ENCODE measurements at regions not wholly inside any gene's neighbourhood (a gene's known extent, or its start where the extent isn't known, plus 50 kb on each side); places are given as distances from the start of the nearest gene placed in this dataset.
"Not testable (repeated sequence)": the region's sequence is repeated elsewhere in the genome, so short reads cannot be mapped to it uniquely, and the experiment has no call there.

DNA sequence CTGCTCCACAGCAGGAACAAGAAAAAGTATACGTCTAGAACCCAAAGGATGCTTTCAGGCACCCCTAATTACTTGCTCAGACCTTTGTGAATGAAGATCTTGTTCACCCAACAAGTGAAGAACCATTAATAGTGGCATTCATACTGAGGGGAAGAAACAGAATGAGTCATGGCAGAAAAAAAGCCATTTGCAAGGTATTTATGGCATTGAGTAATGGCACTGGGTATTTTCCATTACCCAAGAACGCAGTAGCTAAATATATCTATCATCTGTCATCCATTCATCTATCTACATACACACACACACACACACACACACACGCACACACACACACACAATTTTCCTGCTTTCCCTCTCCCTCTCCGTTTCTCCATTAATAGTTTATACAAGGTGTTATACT, 56.4 kb upstream of the XIRP2 start:
- FAIRE-seq (no peak), DNase-seq (ENCODE audit: low spot score in 2 of 2) (no peak)

GRCh38 chr2:166825914-166826313, 62.4 kb upstream of the XIRP2 start:
- DNase-seq (ENCODE audit: low spot score in 2 of 2) (no peak), FAIRE-seq (no peak)

GRCh38 chr2:166814335-166814734, 73.9 kb upstream of the XIRP2 start:
- DNase-seq (ENCODE audit: low spot score in 2 of 2) = no peak
- no peak for FAIRE-seq

DNA sequence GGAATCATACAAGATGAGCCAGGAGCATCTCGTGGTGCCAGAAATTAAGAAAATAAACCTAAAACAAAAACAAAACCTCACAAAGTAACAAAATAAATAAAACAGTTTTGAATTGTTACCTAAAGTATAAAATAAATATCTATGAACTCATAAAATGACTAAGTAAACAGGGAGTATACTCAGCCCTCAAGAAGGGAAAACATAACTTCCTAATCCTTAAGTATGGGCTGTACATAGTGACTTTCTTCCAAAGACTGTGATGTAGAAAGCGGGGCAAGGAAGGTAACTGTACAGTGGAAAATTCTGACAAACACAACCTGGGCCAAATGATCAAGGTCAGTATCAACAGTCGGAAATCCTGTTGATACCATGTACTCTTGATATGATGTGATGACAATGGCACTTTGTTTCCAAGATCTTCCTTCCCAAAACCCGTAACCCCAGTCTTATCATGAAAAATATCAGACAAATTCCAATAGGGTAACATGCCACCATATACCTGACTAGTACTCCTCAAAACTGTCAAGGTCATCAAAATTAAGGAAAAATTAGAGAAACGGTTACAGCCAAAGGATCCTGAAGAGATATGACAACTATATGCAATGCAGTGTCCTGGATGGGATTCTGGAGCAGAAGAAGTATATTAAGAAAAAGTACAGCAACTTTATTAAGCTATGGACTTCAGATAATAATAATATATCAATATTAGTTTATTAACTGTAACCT, 76.0 kb upstream of the XIRP2 start:
- DNase-seq (ENCODE audit: low spot score in 2 of 2) (no peak), FAIRE-seq (no peak)

GRCh38 chr2:166805753-166806152, 82.5 kb upstream of the XIRP2 start:
- DNase-seq (ENCODE audit: low spot score in 2 of 2) = no peak
- FAIRE-seq = no peak

GRCh38 chr2:166803373-166804000, 84.8 kb upstream of the XIRP2 start:
- DNase-seq (ENCODE audit: low spot score in 2 of 2) = no peak
- no peak for FAIRE-seq

- FAIRE-seq (no peak), DNase-seq (ENCODE audit: low spot score in 2 of 2) (no peak)
These were observed 85.8 kb upstream of the XIRP2 start for GRCh38 chr2:166802475-166802874.

- no peak for DNase-seq (ENCODE audit: low spot score in 2 of 2)
- no peak for FAIRE-seq
These were observed 95.5 kb upstream of the XIRP2 start for GRCh38 chr2:166792808-166793207.

DNA sequence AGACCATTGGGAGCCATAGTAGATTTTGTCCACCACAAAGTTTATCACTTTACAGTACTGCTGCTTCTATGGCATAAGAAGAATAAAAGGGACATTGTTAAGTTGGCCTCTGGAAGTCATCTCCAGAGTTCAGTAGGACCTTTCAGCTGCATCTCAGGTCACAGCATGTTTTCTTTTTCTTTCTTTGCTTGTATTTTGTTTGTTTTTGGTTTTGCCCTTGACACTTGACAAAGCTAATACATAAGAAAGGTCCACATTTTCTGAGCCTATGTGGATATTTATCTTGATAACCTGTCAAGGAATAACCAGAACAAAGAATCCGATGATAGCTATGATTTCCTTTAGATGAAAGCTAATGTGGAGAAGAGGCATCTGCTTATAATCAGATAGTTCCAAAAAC, 101.6 kb upstream of the XIRP2 start:
- FAIRE-seq (no peak), DNase-seq (ENCODE audit: low spot score in 2 of 2) (no peak)

- DNase-seq (ENCODE audit: low spot score in 2 of 2) = no peak
- no peak for FAIRE-seq
These were observed 103.9 kb upstream of the XIRP2 start for GRCh38 chr2:166784296-166784946.

DNA sequence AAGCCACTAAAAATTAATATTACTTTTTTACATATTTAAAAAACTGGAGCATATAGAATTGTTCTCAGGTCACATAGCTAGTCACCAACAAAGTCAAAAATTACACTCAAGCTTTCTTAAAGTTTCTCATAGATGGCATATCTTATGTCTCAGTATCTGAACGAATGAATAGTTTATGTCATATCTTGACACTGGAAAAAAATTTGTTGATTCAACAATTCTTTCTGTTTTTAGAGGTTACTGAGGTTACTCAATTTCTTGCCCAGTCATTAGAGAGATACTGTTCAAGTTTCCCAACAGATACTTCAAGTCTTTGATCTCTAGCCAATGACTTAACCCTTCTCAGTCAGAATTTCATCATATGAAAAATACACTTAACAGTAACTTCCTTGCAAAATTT, 113.1 kb upstream of the XIRP2 start:
- FAIRE-seq (peak; percentile 33), DNase-seq (ENCODE audit: low spot score in 2 of 2) (no peak)

GRCh38 chr2:166773308-166773949, 114.9 kb upstream of the XIRP2 start:
- FAIRE-seq = no peak
- no peak for DNase-seq (ENCODE audit: low spot score in 2 of 2)

- FAIRE-seq = no peak
- DNase-seq (ENCODE audit: low spot score in 2 of 2) = no peak
These were observed 119.7 kb upstream of the XIRP2 start for GRCh38 chr2:166768393-166769123.

- not testable (repeated sequence) for DNase-seq (ENCODE audit: low spot score in 2 of 2); FAIRE-seq
These were observed 121.4 kb upstream of the XIRP2 start for GRCh38 chr2:166766769-166767322.

DNA sequence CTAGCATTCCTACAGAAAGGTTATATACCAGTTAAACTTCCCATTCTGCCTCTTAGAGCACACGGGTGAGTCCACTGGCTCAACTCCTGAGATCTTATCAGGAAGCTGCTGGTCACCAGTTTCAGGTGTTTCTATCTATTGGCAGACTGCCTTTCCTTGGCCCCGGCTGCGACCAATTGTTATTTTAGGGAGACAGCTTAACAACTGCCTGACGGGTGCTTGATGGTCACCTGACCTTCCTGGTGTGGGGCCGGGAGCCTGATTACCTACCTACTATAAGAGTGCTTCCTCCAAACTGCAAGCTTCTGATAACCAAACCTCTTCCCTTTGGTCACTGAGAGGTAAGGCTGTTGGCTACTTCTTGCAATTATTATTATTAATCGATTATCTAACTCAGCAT, 122.1 kb upstream of the XIRP2 start:
- FAIRE-seq (no peak), DNase-seq (ENCODE audit: low spot score in 2 of 2) (no peak)

DNA sequence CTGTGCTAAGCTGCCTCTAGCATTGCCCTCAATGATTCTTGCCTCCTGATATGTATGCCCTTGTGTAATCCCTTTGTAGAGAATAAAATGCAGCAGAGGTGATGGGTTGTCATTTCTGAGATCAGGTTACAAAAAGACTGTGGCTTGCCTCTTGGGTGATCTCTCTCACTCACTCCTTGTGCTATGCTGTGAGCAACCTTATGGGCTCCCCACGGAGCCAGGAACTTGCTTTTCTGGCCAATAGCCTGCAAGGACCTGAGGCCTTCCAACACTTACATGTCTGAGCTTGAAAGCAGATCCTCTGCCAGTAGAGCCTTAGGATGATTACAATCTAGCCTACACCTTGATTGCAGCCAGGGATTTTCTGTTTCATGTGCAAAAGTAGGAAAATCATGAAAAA, 123.1 kb upstream of the XIRP2 start:
- DNase-seq (ENCODE audit: low spot score in 2 of 2) = no peak
- FAIRE-seq = no peak

GRCh38 chr2:166764702-166765101, 123.6 kb upstream of the XIRP2 start:
- FAIRE-seq = no peak

DNA sequence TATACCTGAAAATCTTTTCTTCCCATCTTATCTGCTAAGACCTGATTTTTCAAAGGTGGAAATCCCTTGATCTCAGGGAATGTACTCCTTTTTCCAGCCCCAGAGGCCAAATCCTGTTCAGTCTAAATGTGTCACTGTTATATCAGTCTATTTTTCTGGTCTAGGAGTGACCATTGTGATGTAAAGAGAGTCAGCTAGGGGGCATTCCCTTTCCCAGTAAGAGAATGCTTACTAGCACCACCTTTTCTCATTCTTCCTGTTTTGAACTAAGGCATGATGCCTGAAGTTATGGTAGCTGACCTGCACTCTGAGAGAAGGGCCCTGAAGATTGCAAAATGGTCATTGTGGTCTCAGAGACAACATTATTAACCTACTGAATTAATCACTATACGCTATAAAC, 124.1 kb upstream of the XIRP2 start:
- FAIRE-seq (no peak), DNase-seq (ENCODE audit: low spot score in 2 of 2) (no peak)

More at GRCh38 chr2:166764702-166765101, 123.6 kb upstream of the XIRP2 start:
- no peak for DNase-seq (ENCODE audit: low spot score in 2 of 2)

- no peak for FAIRE-seq
- DNase-seq (ENCODE audit: low spot score in 2 of 2) = no peak
These were observed 125.5 kb upstream of the XIRP2 start for GRCh38 chr2:166762746-166763145.

GRCh38 chr2:166758956-166759355, 129.3 kb upstream of the XIRP2 start:
- FAIRE-seq (no peak), DNase-seq (ENCODE audit: low spot score in 2 of 2) (no peak)
